HG03469 (cell line): ENCODE measurements at regions not wholly inside any gene's neighbourhood (a gene's known extent, or its start where the extent isn't known, plus 50 kb on each side); places are given as distances from the start of the nearest gene placed in this dataset.
"Not testable (repeated sequence)": the region's sequence is repeated elsewhere in the genome, so short reads cannot be mapped to it uniquely, and the experiment has no call there.

ENCODE experiments used
- ATAC-seq: cut with Tn5 transposase; IDR thresholded peaks from one replicate; pipeline ENCODE4 v1.9.1; 2021; ENCODE audit warnings: mild to moderate bottlenecking, moderate library complexity, moderate number of reproducible peaks; ENCODE audit not compliant: unreplicated experiment

DNA sequence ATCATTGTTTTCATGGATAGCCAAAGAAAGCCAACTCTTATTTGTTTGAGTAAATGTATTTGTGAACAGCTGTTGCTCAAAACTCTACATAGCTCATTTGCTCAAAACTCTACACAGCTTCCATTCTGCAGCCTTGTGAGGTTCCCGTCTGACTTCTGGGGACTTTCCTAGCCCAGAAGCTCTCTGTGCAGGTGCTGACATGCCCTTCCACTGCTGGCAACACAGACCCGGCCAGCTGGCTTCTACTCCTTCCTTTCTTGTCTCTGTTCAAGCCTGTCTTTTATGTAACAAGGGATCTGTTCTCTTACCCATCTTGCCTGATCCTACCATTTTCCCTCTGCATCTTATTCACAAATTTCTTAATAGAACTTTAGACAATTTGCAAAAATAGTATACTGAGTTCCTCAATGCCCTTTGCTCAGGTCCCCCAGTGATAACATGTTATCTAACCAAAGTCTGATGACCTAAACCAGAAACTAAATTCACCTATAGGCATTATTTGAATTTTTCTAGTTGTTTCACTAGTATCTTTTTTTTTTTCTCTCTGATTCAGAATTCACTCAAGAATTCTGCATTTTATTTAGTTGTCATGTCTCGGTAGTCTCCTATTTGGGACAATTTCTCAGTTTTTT lies 556.5 kb upstream of the SEMA6A start:
- peak; percentile 79 for ATAC-seq

DNA sequence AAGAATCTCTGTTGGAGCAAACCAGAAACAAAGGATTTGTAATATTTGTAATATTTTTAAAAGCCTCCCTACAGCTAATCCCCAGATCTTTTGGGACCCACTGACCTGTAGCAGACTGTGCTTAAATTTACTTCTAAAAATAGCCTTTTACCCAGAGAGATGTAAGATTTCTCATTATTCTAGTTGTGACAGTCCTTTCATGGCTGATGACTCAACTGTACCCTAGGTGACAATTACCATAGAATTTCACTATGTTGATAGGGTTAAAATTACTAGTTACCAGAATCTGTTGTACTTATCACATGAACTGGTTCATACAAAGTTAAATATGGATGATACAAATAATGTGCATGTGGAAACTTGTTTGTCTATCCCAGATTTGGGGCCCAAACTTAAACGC lies 543.9 kb upstream of the SEMA6A start:
- ATAC-seq: no peak

DNA sequence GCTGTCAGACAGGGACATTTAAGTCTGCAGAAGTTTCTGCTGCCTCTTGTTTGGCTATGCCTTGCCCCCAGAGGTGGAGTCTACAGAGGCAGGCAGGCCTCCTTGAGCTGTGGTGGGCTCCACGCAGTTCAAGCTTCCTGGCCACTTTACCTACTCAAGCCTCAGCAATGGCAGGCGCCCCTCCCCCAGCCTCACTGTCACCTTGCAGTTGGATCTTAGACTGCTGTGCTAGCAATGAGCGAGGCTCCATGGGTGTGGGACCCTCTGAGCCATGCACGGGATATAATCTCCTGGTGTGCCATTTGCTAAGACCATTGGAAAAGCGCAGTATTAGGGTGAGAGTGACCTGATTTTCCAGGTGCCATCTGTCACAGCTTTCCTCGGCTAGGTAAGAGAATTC lies 542.7 kb upstream of the SEMA6A start:
- not testable (repeated sequence) for ATAC-seq

DNA sequence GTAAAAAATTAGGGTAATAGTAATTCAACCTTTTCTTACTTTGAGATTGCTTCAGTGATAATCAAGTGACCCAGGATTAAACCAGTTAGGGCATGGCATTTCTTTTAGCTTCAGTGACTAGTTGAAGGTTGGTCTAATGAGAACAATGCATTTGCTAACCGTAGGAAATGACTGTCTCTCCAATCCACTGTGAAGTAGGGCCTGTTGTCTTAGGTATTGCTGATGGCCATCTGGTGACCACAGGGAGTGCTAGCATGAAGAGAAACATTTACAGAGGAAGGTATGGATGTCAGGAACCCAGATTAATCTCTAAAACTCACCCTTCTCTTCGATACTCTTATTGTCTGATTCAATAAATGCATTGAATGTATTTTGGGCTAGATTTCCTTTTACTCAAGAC lies 535.9 kb upstream of the SEMA6A start:
- no peak for ATAC-seq

DNA sequence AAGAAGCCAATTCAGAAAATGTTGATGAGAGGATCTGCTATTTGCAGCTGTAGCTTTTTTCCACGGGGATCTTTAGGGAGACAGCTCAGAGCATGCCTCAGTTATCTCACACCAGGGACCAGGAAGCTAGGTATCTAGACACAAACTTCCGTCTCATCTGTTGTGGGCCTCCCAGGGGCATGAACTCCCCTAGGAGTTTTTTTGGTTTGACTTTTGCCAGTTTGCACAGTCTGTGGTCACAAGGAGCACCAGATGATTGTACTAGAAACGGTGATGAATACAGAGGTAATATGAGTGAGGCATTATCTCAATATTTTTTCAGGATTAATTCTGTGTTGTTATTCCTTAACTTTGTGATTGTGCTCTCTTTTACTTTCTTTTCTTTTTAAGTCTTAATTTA lies 533.2 kb upstream of the SEMA6A start:
- no peak for ATAC-seq

DNA sequence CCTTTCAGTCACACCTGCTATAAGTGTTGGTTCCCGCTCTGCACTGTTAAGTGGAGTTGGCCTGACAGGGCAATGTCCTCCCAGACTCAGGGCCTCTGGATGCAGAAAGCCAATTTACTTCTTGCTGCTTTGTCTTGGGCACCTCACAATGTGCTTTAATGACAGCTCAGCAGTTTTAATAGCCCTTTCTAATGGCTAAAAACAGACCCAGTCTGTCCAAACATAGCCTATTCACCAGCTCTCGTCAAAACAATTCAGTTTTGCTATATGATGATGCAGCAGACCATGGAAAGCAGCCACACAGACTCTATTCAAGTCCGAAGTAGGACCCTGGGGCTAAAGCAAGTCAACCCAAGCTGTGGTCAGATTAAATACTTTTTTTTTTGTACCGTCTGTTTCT lies 529.1 kb upstream of the SEMA6A start:
- ATAC-seq: no peak

DNA sequence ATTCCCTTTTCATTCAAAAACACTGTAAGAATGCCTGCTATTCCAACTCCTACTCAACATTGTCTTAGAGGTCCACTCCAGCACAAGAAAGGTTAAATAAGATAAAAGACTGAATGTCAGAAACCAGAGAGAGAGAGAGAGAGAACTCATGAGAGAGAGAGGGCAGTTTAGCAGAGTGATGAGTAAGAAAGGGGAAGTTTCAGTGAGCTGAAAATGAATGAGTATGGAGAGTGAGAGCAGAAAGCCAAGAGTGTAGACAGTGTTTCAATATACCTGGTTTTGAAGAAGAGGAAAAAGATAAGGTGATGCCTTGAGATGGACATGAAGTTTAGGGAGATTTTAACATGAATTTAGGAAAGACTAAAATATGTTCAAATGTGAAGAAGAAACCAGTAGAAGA lies 528.0 kb upstream of the SEMA6A start:
- ATAC-seq: no peak

DNA sequence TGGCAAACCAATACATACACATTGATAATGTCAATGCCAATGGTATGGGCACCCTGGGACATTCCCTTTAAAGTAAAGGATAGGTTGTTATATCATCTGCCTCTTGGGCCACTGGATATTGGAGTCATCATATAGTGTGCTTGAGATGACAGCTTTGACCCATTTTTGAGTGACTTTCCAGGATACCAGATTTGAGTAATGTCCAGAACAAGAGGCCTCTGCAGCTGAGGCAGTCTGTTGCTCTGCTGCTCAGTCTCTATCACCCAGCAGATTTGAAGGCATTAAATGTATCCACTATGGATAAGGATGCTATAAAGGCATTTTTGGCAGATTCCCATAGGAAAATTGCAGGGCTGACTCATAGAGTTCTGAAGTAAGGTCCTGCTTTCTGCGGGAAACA lies 525.6 kb upstream of the SEMA6A start:
- no peak for ATAC-seq

DNA sequence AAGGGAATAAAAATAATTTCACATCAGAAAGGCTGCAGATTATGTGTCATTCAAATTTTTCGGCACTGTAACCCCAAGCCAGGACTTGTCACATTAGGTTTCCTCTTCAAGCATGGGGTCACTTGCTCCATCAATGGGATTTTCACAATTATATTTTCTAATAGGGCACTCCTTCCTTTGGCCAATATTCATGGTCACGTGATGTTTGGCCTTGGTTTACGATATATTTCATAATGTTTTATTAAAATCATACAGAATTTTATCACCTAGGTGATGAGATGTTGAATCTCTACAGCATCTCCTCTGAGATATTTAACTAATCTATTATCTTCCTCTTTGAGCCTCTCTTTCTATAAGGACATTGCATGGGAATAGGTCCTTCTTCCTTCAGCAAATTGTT lies 523.5 kb upstream of the SEMA6A start:
- ATAC-seq: no peak

DNA sequence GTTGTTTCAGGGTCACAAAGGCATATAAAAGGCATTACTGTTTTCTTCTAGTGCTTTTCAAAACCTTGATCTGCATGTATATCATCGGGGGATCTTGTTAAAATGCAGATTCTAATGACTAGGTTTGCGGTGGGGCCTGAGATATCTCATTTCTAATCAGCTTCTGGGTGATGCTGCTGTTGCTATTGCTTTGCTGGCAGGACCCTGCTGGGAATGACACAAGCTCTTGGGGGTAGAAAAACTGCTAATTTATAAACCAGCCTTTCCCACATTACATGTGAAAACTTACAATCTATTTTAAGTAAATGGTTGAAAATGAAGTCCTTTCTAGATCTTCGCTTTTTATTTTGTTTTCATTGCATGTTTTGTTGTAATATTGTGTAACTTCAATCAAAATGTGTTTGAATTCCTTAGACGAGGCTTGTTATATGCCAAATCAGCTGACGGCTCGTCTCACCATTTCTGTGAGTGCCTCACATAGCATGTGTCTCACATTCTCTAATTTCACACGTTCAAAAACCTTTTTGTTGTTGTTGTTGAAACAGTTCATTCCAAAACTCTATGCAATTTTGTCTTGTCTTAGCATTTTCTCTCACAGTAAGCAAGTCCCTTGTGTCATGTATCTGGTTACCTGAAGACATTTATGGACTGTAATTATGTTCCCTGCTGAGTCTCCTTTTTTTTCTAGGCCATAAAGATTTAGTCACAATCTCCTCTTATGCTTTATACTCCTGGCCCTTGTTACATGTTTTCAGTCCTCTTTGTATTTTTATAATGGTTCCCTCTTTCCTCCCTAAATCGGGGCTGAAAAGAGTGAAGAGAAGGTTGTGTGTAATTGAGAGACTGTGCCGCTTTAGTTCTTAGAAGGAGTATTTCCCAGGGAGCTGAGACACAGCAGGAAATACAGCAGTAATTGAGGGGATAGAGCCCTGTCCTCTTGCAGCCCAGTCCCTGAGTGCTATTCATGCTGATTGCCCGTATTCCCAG lies 521.0 kb upstream of the SEMA6A start:
- ATAC-seq: no peak

DNA sequence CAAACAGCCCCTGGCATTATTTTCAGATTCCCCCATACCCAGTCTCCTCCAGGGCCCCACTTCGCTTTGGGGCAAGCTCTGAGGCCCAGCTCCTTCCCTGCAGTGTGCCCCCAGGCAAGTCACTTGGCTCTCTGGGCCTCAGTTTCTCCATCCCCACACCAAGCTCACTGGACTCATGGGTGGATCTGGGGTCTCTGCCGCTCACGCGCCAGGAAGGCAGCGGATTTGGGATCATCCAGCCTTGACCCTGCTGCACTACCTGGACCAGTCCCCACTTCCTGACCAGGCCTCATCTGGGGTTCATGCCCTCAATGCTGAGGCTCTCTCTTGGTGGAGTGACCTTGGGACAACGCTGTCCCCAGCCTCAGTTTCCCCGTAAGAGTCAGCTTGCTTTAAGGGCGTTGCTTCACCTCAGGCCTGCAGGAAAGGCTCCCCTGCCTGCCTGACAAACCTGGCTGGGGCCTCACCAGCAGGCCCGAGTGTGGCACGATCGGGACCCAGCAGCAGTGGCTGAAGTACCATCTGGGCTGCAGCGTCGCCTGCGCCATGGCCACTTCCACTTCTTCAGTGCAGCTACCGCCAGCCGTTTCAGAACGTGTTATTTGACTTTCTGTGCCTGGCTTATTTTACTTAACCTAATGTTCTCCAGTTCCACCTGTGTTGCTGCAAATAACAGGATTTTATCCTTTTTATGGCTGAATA lies 519.6 kb upstream of the SEMA6A start:
- ATAC-seq: no peak

DNA sequence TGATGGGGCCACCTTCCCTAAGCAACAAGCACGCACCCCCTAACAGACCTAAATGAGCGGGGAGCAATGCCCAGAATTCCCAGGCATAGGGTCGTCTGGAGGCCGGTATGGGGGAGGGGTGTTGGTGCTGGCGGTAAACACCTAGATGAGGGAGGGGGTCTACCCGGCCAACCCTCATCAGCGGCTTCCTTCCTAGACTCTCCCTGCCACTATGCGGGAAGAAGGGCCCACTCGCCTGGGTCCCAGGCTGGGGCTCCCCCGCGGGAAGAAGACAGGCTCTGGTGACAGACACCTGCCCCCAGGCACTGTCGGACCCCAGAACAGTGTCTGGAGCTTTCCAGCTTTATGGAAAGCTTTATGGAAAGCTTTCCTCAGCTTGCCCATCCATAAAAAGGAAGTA lies 519.0 kb upstream of the SEMA6A start:
- ATAC-seq: no peak

DNA sequence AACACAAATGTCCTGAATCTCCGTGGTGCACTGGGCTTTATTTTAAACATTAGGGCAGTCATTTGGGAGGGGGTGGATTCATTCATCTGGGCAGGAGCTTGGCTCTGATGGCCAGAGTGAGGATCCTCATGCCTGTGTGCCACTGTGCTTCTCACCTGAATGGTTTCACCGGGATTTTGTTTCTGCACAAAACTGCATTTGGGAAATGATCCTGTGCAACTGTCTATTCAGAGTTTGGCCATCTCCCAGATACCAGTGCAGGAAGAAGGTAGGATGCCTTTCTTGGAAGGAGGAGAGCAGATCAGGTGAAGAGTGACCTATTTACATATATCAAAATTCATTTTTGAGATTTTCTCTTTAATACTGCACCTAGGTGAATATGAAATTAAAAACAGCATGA lies 514.4 kb upstream of the SEMA6A start:
- no peak for ATAC-seq

DNA sequence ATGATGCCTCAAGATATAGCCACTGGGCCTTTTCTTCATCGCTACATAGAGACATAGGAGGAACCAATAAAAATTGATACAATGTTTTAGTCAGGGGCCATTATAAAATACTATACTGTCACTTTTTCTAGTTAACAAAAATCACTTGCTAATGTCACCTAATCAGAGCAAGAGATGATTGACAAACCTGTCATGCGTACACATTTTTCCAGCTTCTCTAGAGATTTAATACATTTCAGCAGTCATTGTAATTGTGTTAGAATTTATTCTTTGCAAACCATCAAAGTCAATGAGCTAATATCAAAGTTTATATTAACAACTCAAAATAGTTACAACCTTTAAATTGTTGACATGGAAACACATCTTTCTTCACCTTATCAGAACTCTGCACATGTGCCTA lies 513.6 kb upstream of the SEMA6A start:
- ATAC-seq: no peak

DNA sequence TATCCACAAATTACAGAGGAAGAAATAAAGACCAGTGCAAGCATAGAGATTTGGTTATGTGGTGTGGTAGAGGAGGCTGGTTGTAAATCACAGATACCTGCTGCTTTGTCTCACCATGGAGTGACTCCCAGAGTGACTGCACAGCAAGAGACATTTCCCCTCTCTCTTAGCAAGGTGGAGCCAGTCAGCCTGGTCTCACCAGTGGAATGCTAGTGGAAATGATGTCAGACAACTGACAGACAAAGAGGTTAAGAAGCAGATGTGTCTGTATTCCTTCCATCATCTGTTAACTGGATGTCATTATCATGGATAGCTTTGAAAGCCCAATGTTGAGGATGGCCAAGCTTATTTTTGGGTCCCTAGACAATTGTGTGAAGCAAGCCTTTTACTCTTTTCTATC lies 509.4 kb upstream of the SEMA6A start:
- ATAC-seq: no peak

DNA sequence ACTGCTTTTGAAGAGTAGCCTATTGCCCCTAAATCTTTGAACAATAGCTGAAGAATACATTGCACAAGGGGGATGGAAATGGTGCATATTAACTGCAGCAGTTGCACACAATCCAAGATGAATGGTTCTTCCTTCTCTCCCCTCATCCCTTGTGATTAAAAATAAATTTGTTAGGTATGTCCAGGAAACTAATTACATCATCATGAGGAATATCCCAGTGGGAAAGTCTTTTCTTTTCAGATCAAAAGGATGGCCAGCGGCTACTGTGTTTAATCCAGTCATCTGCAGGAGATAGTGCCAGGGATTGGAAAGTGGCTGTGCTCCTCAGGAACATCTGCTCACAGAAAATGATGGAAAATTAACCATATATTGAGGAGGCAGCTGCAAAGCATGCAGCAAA lies 508.4 kb upstream of the SEMA6A start:
- ATAC-seq: no peak

DNA sequence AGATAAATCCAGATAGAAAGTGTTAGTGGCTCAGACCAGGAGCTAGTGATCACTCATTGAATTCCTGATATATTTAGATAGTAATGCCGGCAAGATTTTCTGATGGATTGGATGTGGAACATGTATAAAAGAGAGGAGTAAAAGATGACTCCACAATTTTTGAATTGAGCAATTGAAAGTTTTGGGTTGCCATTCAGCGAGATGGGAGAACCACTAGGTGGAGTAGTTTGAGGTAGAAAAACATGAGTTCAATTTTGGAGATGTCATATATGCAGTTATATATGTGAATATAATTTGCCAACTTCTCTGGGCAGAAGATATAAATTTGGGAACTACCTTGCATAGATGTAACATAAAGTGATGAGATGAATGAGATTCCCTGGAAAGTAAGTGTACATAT lies 502.5 kb upstream of the SEMA6A start:
- ATAC-seq: no peak

DNA sequence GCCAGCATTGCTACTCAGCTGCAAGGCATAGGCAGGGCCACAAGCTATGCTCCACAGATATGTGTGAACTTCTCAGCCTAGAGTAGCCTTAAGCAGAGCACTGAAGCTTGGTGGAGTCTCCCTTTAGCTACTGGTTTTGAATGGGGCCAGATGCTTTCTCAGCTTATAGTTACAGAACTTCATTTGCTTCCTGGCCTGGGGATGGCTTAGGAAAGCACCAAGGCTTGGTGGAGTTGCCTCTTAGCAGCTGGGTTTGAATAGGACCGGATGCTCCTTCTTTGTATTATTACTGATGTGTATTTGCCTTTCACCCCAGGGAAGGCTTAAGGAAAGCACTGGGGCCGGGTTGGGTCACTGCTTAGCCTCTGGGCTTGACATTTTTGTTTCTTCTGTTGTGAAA lies 497.8 kb upstream of the SEMA6A start:
- ATAC-seq: no peak

DNA sequence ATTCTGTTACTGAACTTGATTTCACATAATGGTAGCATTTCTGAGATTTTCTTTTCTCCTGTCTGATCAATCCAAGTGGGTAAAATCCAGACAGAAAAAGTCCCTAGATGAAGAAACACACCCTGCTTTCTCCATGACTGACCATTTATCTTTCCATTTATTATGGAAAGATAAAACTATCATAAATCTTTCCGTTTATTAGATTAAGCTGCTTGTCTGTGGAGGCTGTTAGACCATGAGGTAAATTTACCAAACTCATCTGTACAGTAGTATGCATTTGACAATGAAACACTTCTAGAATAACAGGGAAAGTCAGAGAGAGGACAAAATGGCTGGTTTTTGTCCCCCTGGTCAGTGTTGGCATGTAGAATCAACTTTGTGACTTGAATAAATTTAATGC lies 491.2 kb upstream of the SEMA6A start:
- ATAC-seq: no peak

DNA sequence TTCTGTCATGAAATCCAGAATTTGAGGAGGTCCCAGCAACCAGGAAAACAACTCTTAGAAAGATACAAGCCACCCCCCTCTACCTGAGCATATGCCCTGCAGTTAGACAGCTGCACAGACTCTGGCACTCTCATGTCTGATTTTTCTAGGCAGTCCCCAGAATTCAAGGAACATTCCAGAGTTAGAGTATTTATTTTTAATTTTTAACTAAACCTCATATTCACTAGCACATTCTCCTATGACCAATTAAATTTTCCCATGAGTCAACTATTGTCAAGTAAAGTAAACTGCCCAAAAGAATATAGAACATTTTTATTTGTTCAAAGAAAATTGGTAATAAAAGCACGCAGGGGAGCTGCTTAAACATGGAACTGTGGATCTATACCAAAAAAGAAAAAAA lies 490.5 kb upstream of the SEMA6A start:
- no peak for ATAC-seq

DNA sequence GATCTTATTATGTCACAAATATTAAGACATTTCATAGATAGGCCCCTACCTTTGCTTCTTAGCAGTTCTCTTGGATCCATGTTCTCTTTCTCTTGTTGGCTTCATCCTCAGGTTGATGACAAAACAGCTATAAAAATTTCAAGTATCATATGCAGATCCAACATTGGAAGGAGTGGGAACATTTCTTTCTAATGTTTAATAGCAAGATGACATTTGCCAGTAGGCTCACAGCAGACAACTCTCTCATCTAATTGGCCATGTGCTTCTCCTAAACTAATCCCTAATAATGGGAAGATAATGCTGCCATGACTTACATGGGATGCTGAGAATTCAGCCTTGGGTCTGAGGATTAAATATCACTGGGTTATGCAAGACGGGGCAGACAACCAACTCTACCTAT lies 485.5 kb upstream of the SEMA6A start:
- ATAC-seq: no peak

DNA sequence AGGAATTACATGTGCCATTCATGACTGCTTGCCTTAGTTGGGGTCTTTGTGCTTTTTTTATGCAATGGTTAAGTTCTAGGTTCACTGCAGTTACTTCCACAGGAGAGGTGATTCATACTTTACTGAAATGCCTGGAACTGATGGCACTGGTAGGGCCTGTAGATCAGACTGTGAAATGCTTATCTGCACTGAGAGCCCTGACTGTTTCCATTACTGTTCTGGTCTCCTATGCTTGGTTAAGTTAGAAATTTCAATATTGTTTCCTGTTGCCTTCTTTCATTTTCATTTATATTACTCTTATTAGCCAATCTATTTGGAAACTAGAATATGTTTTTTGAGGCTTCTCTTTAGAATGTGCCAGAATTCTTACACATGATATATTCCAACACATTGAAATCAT lies 484.1 kb upstream of the SEMA6A start:
- no peak for ATAC-seq
